ENCODE measurements at regions not wholly inside any gene's neighbourhood (a gene's known extent, or its start where the extent isn't known, plus 50 kb on each side); places are given as distances from the start of the nearest gene placed in this dataset.
"Not testable (repeated sequence)": the region's sequence is repeated elsewhere in the genome, so short reads cannot be mapped to it uniquely, and the experiment has no call there.

DNA sequence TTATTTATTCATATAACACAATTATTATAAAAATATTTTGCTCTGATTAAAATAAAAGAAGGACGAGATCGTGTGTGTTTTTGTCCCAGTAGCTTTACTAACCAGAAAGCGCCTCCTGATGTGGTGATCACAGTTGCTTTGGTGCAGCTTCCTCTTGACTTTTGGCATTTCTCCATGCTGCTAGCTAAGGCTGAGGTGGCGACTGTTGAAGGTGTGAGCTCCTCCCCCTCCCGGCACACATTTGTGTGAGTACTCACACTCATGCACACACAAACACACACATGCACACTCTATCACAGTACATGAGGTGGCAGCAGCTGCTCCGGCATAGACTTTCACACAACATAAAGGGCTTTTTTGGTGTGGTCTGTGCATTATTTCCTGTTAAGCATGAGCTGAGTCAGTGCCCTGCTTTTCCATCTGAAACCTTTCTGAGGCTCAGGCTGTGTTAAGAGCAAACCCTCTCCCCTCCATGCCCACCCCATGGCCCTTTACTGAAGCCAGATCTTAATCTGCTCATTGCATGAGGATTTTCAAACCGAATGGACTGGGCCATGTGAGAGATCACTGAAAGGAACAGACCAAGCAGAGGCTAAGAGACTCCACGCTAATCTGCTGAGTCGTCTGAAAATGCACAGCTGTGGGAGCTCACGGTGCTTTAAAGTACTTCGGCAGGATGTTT is 53.3 kb downstream of the FOXD4L1 start:
- POLR2A ChIA-PET; intact Hi-C loops (cut with micrococcal nuclease); CTCF ChIA-PET; H3K27me3 Mint-ChIP-seq; H3K9me3 Mint-ChIP-seq; H3K36me3 Mint-ChIP-seq (ENCODE audit: low read depth); H3K4me1 Mint-ChIP-seq (ENCODE audit: low read depth): not testable (repeated sequence)
- ATAC-seq (peak; percentile 96), DNase-seq (peak; percentile 79)
- Mint-ChIP-seq H3K27ac (peak overlapping the region; percentile 81), H3K4me3 (peak overlapping the region; percentile 64)

DNA sequence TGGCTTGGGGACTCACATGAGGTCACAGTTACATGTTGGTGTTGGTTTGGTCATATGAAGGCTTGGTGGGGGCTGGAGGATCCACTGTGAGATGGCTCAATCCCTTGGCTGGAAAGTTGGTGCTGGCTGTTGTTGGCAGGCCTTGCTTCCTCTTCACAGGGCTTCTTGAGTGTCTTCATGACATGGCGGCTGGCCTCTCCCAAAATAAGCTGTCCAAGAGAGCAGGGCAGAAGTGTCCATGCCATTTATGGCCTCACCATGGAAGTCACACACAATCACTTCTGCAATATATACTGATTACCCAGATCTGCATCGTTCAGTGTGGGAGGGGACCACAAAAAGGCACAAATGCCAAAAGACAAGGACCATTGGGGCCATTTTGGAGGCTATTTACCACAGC is 61.4 kb downstream of the FOXD4L1 start:
- H3K27ac Mint-ChIP-seq; ATAC-seq; CTCF ChIA-PET; POLR2A ChIA-PET; DNase-seq; H3K9me3 Mint-ChIP-seq; H3K27me3 Mint-ChIP-seq; H3K4me3 Mint-ChIP-seq; intact Hi-C loops (cut with micrococcal nuclease); H3K36me3 Mint-ChIP-seq (ENCODE audit: low read depth); H3K4me1 Mint-ChIP-seq (ENCODE audit: low read depth): not testable (repeated sequence)

DNA sequence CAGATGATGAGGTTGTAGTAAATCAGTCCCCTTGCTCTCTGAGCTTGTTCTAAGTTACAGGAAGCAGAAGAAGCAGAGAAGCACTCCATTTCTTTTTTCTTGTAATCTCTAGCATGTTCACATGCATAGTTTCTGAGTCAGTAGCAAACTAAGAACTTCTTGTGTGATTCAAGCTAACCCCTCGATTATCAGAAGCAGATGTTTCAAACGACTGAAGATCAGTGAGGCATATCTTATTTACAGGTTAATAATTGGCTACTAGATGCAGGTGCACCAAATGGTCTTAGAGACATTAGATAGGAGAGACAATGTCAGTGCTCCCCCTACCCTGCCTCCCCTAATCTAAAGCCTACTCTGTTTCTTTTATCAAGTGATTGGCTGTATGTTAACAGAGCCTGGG is 64.2 kb downstream of the FOXD4L1 start:
- H3K36me3 Mint-ChIP-seq (ENCODE audit: low read depth); intact Hi-C loops (cut with micrococcal nuclease); CTCF ChIA-PET; H3K4me1 Mint-ChIP-seq (ENCODE audit: low read depth); H3K27me3 Mint-ChIP-seq; H3K9me3 Mint-ChIP-seq; DNase-seq; ATAC-seq; H3K4me3 Mint-ChIP-seq; POLR2A ChIA-PET; H3K27ac Mint-ChIP-seq: not testable (repeated sequence)

DNA sequence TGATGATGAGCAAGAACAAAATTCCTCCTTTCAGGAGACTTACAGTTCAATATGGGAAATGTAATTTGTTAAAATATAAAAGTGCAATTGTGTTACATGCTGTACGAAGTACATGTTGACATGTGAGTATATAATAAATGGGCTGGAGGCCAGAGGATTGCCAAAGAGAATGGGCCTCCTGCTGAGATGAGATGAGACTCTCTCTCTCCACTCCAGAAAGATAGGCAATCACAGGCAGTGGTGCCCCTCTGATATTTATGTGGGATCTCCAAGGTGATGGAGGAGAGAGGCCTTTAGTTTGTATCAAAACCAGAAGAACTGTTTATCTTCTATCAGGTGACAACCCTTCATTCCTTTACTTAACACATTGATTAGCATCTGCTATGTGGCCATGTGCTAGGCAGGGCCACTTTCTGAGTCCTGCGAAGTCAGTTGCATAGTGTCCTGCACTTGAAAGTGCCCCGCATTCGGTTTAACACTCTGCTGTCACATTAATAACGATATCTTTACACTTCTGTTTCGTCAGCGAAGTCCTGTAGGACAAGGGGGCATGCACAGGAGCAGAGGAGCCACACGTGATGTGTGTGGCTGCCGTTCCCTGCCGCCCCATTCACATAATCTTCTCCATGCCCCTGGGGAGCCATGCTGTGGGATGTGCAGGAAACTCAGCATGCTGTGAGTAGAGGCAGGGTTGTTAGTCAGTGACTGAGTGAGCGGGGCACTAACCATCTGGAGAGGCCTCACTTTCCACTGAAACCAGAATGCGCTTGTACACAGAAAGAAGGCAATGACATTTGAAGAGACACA is 60.2 kb upstream of the RABL2A start:
- intact Hi-C loops (cut with micrococcal nuclease); DNase-seq; ATAC-seq; H3K27me3 Mint-ChIP-seq; POLR2A ChIA-PET; H3K9me3 Mint-ChIP-seq; H3K4me1 Mint-ChIP-seq (ENCODE audit: low read depth); H3K4me3 Mint-ChIP-seq; CTCF ChIA-PET; H3K27ac Mint-ChIP-seq; H3K36me3 Mint-ChIP-seq (ENCODE audit: low read depth): not testable (repeated sequence)

DNA sequence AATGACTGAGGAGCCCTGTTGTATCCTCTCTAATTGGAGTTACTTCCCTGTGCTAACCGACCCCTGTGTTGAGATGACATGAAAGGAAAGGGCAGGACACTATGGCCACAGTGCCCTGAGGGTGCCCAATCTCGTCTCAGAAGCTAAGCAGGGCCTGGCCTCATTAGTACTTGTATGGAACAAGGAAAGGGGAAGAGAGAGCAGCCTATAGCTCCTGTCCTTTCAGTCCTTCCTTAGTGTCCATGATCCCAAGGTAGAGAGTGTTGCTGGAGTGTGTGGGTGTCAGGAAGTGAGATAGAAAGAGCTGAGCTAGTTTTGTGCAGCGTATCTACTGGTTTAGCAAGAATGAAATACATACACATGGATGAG is 59.6 kb upstream of the RABL2A start:
- H3K27me3 Mint-ChIP-seq; DNase-seq; ATAC-seq; H3K4me3 Mint-ChIP-seq; H3K36me3 Mint-ChIP-seq (ENCODE audit: low read depth); intact Hi-C loops (cut with micrococcal nuclease); H3K27ac Mint-ChIP-seq; H3K9me3 Mint-ChIP-seq; POLR2A ChIA-PET; H3K4me1 Mint-ChIP-seq (ENCODE audit: low read depth); CTCF ChIA-PET: not testable (repeated sequence)

DNA sequence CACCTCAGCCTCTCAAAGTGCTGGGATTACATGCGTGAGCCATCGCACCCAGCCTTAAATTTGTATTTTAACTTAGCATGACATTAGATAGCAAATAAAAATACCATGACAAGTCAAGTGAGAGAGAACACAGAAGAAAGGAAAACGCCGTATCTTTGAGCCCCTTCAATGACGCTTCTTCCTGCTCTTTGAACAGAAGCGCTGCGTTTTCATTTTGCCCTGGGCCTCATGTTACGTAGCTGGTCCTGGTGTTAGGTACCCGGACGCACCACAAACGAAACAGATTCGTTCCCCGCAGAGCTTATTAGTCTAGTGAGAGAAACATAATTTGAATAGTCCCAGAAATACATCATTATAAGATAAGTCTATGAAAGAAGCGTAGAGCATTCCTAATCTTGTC is 58.8 kb upstream of the RABL2A start:
- H3K27ac Mint-ChIP-seq; POLR2A ChIA-PET; H3K4me1 Mint-ChIP-seq (ENCODE audit: low read depth); H3K27me3 Mint-ChIP-seq; ATAC-seq; CTCF ChIA-PET; H3K4me3 Mint-ChIP-seq; H3K36me3 Mint-ChIP-seq (ENCODE audit: low read depth); DNase-seq; H3K9me3 Mint-ChIP-seq; intact Hi-C loops (cut with micrococcal nuclease): not testable (repeated sequence)

DNA sequence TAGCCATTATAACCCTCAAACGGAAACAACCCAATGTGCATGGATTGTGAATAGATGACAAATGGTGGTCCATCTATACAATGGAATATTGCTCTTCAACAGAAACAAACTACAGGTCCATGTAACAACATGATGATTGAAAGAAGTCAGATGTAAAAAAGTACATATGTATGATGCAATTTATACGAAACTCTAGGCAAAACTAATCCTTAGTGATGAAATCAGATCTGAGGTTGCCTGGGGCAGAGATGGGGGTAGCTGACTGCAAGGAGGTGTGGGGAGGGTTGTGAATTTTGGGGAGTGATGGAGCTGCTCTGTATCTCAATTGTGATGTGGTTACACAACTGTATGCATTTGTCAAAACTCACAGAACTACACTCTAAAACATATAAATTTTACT is 57.0 kb upstream of the RABL2A start:
- H3K9me3 Mint-ChIP-seq; intact Hi-C loops (cut with micrococcal nuclease); H3K36me3 Mint-ChIP-seq (ENCODE audit: low read depth); H3K4me3 Mint-ChIP-seq; POLR2A ChIA-PET; H3K27ac Mint-ChIP-seq; H3K4me1 Mint-ChIP-seq (ENCODE audit: low read depth); DNase-seq; CTCF ChIA-PET; H3K27me3 Mint-ChIP-seq: not testable (repeated sequence)
- peak; percentile 37 for ATAC-seq

DNA sequence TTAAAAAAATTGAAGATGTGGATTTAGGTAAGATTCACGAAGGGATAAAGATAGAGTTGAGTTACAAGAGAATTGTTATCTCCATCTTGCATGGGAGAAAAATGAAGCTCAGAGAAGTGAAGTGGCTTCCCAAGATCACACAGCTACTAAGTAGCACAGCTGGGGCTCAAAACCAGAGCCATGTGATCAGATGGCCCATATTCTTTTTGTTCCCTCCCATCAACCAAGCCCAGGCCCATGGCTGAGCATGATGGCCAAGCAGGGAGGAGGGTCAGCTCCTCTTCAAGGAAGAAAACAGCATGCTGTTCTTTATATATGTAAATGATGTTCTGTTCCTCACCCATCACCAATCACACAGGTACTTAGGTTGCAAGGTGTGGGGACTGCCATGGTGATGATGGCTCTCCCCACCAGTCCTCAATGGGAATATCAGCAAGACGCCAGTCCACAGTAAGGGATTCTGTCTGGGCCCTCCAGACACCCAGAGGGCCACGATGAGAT is 56.5 kb upstream of the RABL2A start:
- H3K4me1 Mint-ChIP-seq (ENCODE audit: low read depth); POLR2A ChIA-PET; H3K9me3 Mint-ChIP-seq; H3K27ac Mint-ChIP-seq; ATAC-seq; H3K27me3 Mint-ChIP-seq; intact Hi-C loops (cut with micrococcal nuclease); CTCF ChIA-PET; DNase-seq; H3K4me3 Mint-ChIP-seq; H3K36me3 Mint-ChIP-seq (ENCODE audit: low read depth): not testable (repeated sequence)

GRCh38 chr2:113571482-113572068 is 55.5 kb upstream of the RABL2A start:
- H3K27ac Mint-ChIP-seq; ATAC-seq; POLR2A ChIA-PET; H3K27me3 Mint-ChIP-seq; H3K36me3 Mint-ChIP-seq (ENCODE audit: low read depth); DNase-seq; H3K4me1 Mint-ChIP-seq (ENCODE audit: low read depth); H3K4me3 Mint-ChIP-seq; H3K9me3 Mint-ChIP-seq; intact Hi-C loops (cut with micrococcal nuclease); CTCF ChIA-PET: not testable (repeated sequence)

DNA sequence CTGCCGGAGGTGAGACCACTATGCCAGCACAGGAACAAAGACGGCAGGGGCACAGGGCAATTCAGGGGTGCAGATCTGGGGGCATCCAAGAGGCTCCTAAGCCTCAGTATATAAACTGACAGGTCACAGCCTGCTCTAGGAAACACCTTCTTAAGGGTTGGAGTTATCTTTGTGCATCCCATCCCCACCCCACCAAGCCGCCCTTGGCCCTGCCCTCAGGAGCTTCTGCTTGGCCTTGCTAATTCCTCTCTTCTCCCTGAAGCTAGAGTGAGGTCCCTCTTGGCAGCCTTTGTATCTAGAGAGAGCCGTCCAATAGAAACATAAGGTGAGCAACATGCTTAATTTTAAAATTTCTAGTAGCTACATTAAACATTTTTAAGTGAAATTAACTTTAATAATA is 51.3 kb upstream of the RABL2A start:
- ATAC-seq; H3K9me3 Mint-ChIP-seq; H3K27ac Mint-ChIP-seq; H3K27me3 Mint-ChIP-seq; H3K4me3 Mint-ChIP-seq; DNase-seq; H3K36me3 Mint-ChIP-seq (ENCODE audit: low read depth); intact Hi-C loops (cut with micrococcal nuclease); CTCF ChIA-PET; H3K4me1 Mint-ChIP-seq (ENCODE audit: low read depth); POLR2A ChIA-PET: not testable (repeated sequence)

GRCh38 chr2:113576353-113576752 is 50.7 kb upstream of the RABL2A start:
- not testable (repeated sequence) for DNase-seq, H3K27me3 Mint-ChIP-seq

More at GRCh38 chr2:113576353-113576752, 50.7 kb upstream of the RABL2A start:
- CTCF ChIA-PET; H3K4me3 Mint-ChIP-seq; POLR2A ChIA-PET; intact Hi-C loops (cut with micrococcal nuclease); H3K27ac Mint-ChIP-seq; H3K36me3 Mint-ChIP-seq (ENCODE audit: low read depth); H3K4me1 Mint-ChIP-seq (ENCODE audit: low read depth); H3K9me3 Mint-ChIP-seq; ATAC-seq: not testable (repeated sequence)
